Ovary (tissue), 3 donors: ENCODE measurements at regions not wholly inside any gene's neighbourhood (a gene's known extent, or its start where the extent isn't known, plus 50 kb on each side); places are given as distances from the start of the nearest gene placed in this dataset.

Experiments used
- CTCF ChIP-seq, 3 donors: fragments of 450-650 bp in 2 of 3; fragments of 200-600 bp in 1 of 3; IDR thresholded peaks; one replicate each; pipeline versions ENCODE4 v1.5.1 to v1.8.0; 2016 to 2022; ENCODE audit warnings: antibody characterized with exemption in 3 of 3, mild to moderate bottlenecking in 1 of 3
- POLR2A ChIP-seq: fragments of 450-650 bp; IDR thresholded peaks from one replicate; pipeline ENCODE4 v1.6.1; 2017; ENCODE audit warnings: antibody characterized with exemption, mild to moderate bottlenecking, moderate library complexity
- donor health status: DM: no; HTN: no; CAD: no.

- TF ChIP-seq POLR2A (no peak), CTCF (IDR thresholded peaks at IDR 0.05) (no peak)
Observed at GRCh38 chr2:195501746-195502145, 155.3 kb upstream of the SLC39A10 start.
